HG02759 (cell line): ENCODE measurements at regions not wholly inside any gene's neighbourhood (a gene's known extent, or its start where the extent isn't known, plus 50 kb on each side); places are given as distances from the start of the nearest gene placed in this dataset.

ENCODE experiments used
- ATAC-seq: cut with Tn5 transposase; IDR thresholded peaks from one replicate; pipeline ENCODE4 v1.9.1; 2021; ENCODE audit warnings: mild to moderate bottlenecking, moderate library complexity; ENCODE audit not compliant: unreplicated experiment

DNA sequence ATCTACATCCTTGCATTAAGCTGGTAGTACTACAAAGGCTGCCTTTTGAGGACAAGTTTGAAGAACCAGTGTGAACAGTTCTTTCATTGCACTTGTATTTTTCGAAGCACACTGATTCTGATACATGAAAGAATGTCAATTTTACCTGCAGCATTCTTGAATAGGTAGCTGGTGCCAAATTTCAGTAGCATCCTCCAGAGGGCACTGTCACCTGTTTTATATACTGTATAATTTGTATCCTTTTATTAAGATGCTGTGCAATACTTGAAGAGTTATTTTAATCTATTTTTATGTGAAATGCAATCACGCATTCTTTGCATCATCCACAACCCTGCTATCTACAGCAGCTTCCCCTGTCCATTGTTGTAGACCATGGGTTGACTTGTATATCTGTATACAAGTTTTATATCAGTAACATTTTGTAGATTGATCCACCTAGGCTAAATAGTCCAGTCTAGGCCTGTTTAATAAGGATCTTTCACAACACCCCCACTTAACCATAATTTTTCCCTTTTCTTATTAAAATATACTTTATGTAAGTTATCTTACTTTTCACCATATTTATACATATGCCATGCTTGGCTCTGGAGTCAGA, 325.7 kb downstream of the PCDH7 start:
- no peak for ATAC-seq

- no peak for ATAC-seq
These were observed 331.0 kb downstream of the PCDH7 start for GRCh38 chr4:31051151-31051550.

DNA sequence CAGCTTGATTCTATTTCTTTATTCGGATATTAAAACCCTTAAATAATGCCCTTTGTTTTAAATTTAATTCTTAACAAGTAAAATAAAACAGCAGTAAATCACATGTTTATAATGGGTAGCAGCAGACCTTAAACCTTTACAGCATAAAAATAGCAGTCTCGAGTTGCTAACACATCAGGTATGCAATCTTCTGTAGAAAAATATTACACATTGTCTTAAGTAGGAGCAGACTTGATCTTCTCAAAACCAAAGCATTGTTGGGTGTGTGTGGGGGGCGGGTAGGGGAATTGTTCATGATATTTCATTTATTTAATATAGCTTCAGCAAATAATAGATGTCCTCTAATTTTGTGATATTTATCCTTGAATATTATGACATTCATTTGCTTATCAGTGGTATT, 331.4 kb downstream of the PCDH7 start:
- ATAC-seq: no peak

GRCh38 chr4:31052519-31052918, 332.4 kb downstream of the PCDH7 start:
- no peak for ATAC-seq

GRCh38 chr4:31053451-31053850, 333.3 kb downstream of the PCDH7 start:
- no peak for ATAC-seq

GRCh38 chr4:31054295-31054694, 334.1 kb downstream of the PCDH7 start:
- no peak for ATAC-seq

GRCh38 chr4:31058656-31059055, 338.5 kb downstream of the PCDH7 start:
- ATAC-seq: no peak

DNA sequence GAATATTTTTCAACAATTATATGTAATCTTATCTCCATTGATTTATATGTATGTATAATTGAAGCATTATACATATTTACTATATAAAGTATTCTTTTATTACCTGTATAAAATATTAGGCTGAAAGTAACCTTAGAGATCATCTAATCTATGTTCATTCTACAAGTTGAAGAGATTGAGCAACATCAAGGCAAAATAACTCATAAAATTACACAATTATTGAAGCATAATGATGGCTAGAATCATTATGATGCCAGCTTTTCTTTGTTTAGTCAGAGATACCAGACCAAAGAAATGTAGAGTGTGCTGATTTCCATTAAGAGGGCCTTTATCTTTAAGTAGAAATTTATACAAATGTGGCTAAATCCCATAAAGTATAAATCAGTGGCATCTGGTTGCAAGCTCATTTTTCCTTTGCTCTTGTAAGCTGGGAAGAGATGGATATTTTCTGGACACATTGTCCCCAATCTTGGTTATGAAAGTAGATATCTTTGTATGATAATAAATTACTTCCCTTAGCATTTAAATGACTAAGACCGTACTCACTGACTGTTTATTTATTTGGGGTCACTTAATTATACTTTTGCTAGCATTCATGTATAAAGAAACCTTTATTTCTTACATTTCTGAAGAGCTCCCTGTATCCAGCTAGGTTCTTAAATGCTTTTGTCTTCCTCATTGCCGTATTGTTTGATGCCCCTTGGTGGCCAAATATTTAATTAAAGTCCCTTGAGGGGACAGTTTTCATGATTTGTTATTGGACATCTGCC, 339.8 kb downstream of the PCDH7 start:
- no peak for ATAC-seq

DNA sequence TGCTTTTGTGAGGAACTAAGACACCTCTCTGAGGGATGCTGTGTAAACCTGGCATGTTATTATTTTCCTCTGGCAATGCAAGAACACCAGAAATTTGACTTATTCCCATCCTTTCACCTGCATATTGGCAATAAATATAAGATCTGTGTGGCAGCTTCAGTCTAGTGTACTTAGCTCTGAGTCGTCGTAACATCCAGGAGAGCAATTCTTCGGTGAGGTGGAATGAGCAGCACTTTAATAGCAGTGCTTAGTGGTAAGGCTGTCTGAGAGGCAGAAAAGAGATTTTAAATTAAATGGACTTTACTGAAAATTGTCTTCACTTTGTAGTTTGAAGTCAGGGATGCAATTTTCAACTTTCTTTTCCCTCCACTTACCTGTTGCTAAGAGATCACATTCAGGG, 344.9 kb downstream of the PCDH7 start:
- no peak for ATAC-seq

GRCh38 chr4:31068257-31069075, 348.3 kb downstream of the PCDH7 start:
- ATAC-seq: no peak

- ATAC-seq: no peak
These were observed 349.0 kb downstream of the PCDH7 start for GRCh38 chr4:31069151-31069550.

DNA sequence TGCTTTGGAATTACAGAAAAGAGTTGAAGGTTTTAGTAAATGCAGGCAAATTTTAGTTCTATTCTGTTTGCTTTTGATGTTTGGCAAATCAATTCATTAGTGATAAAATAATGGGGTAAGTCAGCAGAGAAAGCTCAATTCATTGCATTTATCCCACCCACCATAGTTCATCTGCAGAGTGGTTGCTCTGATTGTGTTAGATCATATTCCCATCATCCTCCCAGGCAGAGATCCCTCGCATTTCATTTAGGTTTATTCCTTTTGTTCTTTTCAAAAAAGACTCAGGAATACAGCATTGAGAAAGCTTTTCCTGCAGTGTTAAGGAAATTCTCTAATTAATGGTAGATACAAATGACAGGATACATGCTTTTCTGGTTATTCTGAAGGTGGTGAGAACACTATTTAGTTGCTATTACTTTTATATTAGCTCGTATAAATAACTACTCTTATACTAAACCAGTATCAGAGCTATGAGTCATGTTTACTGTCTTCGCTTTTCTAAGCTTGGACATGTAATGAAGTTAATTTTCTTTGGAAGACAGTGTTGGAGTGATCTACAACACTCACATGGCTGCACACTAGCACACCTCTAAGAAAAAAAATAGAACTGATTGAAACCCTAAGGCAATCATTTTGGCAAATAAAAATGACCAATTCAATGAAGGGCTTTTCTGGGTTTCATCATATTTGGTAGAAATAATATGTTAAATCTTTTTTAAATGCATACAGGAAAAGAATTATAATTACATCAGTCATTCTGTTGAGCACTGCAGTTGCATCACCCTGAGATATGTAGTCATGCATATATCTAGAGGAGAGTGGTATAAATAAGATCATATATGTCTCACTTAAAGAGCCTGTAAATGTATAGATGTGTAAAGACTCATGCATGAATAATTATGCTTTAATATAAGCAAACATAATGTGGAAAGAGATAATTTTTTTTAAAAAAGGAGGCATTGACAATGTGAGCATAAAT, 351.6 kb downstream of the PCDH7 start:
- ATAC-seq: no peak

GRCh38 chr4:31075969-31076368, 355.8 kb downstream of the PCDH7 start:
- no peak for ATAC-seq

- ATAC-seq: no peak
These were observed 358.5 kb downstream of the PCDH7 start for GRCh38 chr4:31078661-31079060.

- ATAC-seq: no peak
These were observed 360.7 kb downstream of the PCDH7 start for GRCh38 chr4:31080887-31081286.

GRCh38 chr4:31081366-31081765, 361.2 kb downstream of the PCDH7 start:
- no peak for ATAC-seq

- ATAC-seq: no peak
These were observed 363.3 kb downstream of the PCDH7 start for GRCh38 chr4:31083456-31083855.

GRCh38 chr4:31084806-31085416, 364.7 kb downstream of the PCDH7 start:
- ATAC-seq: no peak

DNA sequence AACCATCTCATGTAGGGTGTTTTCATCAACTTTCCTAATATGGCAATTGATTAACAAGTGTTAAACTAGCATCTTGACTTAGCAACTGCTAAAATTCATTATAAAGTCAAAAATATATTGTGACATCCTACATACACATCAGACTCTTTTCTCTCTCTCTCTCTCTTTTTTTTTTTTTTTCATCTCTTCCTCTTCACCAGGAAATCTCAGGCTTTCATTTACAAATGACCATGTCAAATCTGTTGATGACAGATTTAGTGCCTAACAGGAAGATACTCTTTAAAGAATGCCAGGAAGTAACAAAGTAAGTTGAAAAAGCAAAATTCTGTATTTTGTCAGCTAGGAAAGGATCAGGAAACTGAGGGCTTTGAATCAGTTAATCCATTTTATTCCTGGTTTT, 365.5 kb downstream of the PCDH7 start:
- no peak for ATAC-seq

DNA sequence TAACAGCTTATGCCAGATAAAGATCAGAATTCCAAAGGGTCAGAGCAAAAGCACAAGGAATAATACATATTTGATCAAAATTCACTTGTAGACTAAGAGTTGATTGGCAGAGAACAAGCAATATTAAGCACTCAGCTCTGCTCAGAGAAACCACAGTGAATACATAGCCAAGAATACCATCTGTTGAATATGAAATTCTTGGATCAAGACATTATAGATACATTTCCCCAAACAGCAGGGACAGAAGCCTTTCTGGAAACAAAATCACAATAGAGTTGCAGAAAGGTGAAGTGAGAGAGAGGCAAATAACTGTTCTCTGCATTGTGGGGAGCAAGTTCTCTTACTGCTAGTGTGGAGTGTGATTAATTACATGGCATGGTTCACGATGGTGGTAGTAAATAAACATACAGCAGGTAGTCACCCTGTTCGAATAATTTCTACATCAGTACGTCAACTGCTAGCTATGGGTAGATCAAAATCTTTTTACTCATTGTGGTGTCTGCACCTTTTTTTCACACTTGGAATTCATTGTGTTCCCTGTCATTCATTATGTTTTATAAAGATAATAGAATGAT, 366.7 kb downstream of the PCDH7 start:
- ATAC-seq: no peak
